GM18909 (cell line): ENCODE measurements at regions not wholly inside any gene's neighbourhood (a gene's known extent, or its start where the extent isn't known, plus 50 kb on each side); places are given as distances from the start of the nearest gene placed in this dataset.
A peak's percentile ranks its signal among the peaks of the same experiment; 100 is the strongest.
"Not testable (repeated sequence)": the region's sequence is repeated elsewhere in the genome, so short reads cannot be mapped to it uniquely, and the experiment has no call there.

Experiments used
- ATAC-seq: cut with Tn5 transposase; IDR thresholded peaks from one replicate; pipeline ENCODE4 v1.9.1; 2021; ENCODE audit warnings: mild to moderate bottlenecking; ENCODE audit not compliant: unreplicated experiment, poor library complexity

DNA sequence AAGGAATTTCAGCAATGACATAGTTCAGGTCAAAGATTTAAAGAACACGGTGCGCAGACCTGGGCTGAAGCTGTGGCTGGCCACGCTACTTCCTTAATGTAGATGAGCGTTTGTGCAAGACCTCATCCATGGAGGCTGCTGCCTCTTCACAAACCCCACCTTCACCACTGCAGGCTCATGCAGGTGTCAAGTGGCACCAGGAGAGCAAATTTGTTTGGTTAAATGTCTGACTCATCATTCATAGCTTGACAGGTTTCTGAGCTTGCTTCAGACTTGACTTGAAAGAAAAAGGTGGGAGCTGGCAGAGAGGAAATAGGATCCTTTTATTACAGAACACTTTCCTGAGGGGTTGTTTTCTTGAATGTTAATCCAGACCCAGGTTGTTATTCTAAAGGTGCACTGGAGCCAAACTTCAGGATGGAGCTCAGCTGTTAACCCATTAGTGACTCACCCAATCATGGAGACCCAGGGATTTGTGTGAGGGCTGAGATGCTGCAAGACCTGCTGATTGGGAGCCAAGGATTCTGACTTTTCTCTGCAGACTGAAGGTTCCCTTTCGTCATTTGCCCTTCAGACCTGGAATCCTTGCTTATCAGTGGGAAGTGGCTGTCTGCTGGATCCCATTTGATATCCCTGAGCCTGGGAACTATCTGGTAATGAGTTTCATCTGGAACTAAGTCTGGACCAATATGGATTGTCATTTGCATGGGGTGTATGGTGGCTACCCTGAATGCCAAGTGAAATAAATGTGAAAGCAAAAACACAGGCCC lies 315.3 kb downstream of the PTTG2 start:
- no peak for ATAC-seq

DNA sequence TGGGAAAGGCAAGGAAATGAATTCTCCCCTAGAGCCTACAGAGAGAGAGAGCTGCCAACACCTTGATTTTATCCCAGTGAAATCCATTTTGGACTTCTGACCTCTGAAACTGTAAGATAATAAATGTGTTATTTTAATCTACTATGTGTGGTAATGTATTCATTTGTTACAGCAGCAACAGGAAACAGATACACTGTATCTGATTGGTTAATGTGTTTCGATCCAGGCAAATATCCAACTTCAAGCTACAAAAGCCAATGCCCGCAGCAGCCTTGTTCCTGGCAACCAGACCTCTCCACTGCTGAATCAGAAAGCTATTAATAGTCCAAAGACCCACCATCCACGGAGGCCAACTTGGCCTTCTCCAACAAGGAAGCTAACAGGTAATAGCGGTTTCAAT lies 318.1 kb downstream of the PTTG2 start:
- no peak for ATAC-seq

DNA sequence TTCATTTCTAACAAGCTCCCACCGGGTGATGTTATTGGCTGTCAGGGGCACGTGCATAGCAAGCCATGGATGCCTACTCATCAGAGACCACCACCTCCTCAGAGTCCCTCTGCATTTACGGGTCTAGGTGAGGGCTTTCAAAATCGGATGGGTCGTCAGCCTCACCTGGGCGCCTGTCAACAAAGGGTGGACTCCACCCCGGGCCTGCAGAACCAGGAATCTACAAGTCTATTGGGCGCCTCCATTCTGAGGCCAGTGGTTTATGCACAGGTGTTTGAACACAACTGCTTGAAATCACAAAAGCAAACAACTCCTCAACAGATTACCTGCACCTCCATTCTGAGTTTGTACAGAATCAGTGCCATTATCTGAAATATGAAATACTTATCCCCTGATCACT lies 318.9 kb downstream of the PTTG2 start:
- no peak for ATAC-seq

DNA sequence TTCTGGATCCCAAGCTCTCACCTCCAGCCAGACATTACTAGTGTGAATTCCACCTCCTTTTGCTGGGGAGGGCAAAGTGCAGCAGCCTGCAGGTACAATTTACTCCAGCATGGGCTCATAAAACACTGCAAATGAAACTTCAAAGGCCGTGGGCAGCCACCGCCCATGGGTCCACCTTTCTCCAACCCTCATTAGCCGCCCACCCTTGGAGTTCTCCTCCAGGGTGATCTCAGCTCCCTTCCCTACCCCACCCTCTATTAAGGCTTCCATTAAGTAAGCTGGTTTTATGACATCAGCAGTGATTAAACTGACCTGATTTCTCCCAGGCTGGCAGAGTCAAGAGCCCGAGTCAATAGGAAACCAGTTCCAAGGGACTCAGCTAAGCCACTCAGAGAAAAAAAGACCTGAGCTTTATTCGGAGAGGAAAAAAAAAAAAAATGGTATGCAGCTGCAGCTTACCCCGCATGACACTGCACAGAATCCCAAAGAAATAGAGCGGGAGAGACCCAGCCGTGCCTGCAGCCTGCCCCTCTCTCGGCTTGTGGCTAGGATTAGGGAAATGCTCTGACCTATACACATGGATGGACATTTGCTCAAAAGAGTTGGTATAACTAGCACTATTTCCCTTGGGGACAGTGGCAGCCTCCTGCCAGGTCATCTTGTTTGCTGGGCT lies 319.6 kb downstream of the PTTG2 start:
- no peak for ATAC-seq

DNA sequence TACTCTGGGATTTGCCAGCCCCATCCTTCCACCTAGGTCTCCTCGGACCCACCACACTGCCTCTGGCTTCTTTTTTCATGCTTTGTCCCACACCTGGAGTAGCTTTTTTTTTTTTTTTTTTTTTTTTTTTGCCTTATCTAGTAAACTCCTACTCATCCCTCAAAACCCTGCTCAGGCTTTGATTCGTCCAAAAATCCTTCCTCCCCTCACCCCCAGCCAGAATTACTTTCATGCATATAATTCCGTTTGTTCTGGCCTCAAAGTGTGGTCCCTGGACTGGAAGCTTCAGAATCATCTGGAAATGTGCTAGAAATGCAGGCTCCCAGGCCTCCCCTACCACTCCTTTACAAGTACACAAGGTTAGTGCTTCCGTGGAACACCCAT lies 320.1 kb downstream of the PTTG2 start:
- no peak for ATAC-seq

DNA sequence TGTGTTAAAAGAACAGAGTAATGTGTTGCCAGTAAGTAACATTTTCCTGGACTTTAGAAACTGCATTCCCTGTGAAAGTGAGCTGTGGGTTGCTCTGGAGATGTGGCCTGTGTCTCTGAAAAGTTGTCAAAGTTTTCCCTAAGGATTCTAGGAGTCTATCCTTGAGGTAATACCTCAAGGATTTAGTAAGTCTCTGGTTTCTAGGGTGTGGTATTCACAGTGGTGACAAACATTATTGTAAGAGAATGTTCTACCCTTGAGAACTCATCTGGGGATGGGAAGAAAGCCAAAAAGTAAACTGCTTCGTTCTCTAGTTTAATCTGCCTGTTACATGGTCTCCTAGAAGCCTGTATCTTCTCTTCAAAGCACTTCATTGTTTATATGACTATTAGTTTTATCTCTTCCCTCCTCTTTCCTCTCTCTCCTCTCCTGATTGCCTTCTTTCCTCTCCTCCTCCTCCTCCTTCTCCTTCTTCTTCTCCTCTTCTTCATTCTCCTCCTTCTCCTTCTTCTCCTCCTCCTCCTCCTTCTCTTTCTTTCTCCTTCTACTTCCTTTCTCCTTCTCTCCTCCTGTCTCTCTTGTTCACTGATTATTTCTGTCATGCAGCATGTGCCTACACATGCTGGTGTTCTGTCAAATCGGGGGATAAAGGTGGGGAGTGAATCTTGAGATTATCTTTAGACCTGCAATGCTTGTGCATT lies 321.3 kb downstream of the PTTG2 start:
- no peak for ATAC-seq

DNA sequence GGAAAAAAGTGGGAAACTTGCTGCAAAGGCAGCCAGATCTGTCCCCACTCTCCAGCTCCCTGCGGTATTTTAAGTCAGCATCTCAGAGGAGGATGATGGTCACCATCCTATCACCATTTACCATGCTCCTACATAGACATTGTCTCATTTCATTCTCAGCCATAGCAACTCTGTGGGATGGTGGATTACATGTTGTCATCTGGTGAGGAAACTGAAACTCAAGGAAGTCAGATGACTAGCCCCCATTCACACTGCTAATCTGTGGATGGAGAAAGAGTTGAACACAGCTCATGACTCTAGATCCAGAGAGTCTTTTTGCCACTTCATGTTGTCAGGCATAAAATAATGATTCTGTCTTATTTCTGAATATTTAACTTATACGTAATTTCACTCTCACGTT lies 323.5 kb downstream of the PTTG2 start:
- ATAC-seq = no peak

DNA sequence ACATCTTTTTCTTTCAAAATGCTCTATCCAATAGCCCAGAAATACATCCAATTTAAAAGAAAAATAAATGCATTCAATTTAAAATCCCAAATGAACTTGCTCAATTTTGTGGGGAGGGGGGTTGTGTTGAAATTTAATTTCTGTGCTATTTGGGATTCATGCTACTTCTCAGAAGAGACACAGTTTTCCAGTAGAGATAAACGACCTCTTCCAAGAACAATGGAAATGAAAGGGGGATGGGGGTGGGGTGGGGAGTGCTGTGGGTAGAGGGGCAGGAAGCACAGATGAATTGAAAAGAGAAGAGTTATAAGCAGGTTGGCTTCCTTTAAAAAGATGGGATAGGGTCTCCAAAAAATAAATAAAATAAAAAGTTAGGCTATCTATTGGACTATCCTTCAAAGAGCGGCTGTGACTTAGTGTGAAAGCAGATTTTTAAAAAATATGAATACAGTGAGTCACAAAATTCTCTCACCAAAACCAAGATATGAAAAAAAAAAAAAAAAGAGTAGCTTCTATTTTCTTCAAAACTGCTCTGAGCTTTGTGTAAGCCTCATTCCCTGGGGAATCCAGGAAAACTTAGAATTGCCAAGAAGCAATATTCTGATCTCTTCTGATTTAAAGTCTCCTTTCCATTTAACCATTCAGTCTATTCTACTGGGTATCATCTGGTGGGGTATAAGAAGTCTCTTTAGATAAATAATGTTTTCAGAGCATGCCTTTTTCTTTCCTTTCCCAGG lies 324.3 kb downstream of the PTTG2 start:
- no peak for ATAC-seq

DNA sequence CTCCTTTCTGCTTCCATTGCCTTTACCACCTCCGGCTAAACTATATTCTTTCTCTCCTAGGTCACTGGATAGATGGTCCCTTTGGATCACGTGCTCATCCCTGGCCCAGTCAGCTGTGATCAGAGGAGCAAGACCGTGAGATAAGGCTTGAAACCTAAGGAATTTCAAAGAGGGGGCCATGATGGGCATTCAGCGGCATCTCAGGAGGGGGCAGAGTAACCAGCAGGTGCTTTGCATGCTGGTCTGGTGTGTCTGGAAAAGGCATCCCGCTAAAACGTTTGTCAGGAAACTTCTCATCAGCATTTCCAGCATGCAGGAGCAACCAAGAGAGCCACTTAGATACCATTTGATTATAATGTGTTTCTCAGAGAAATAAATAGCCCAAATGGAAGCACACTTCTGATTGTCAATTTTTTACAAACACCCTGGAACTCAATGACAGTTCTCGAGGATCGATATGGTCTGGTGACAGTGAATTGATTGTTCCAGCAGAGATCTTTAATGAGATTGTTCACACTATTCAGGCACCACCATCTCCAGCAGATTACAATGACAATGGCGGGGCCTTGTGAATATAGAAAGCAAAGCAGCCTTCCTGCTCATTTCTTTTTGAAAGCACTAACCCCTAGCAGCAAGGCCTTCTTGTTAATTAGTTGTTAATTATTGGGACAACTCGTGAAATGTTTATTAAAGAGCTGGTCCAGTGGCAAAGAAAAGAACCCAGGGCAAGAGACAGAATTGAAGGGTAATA lies 327.1 kb downstream of the PTTG2 start:
- ATAC-seq = no peak

DNA sequence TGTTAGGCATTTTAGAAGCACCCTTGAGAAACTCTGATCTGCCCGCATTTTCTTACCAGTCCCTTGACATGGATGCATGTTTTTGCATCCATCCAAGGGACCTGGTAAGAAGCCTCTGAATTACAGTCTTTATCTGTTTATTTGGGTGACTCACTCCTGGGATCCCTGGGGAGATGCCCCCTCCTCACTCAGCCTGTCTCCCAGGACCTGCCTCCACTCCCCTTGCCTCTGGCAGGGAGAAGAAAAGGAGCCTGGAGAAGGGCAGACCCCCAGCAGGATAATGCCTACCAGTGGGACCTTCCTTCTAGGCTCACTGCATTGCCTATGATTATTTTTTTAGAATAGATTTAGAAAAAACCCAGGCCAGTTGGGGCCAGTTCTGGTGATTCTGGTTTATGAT lies 329.4 kb downstream of the PTTG2 start:
- ATAC-seq = no peak

DNA sequence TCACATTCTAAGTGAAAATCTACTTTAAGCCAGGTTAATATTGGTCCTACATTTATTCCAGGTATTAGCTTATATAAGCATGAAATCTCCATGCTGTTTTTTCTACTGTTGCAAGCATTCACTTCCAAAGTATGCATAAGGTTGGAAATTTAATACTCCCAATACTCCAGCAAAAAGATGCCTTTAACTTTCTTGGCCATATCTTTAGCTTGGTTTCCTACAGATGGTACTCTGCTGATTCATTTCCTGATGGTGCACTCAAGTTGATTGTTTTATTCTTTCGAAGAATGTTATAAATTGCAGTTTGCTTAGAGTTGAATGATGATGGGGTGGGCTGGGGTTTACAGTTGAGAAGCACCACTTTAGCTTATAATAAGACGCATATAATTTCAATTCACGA lies 330.2 kb downstream of the PTTG2 start:
- ATAC-seq = no peak

DNA sequence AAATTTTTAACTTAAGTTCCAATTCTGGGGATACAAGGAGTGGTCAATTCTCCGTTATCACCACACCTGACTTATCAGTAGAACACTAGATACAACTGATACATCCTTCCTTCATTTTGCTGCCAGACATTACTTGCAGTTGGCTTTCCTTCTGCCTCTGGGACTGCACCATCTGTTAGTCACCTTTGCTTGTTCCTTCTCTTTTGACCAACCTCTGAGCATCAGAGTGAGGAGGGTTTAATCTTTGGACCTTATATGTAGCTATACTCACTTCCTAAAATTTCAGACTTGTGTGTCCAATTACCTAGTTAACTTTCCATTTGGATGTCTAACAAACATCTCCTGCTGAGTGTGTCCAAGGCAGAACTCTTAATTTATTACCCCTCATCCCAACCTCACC lies 330.7 kb downstream of the PTTG2 start:
- ATAC-seq = no peak

DNA sequence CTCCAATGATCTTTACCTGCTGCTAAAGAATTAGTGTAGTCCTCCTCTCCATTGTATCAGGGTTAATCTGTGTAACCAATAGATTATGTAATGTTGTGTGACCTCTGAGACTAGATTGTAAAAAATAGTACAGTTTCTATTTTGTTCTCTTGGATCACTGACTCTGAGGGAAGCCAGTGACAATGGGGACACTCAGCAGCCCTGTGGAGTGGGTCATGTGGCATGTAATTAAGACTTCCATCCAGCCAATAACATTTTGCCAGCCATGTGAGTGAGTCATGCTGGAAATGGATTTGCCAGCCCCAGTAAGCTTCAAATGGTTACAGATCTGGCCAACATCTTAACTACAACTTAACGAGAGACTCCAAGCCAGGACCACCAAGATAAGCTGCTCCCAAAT lies 332.3 kb downstream of the PTTG2 start:
- ATAC-seq = no peak

DNA sequence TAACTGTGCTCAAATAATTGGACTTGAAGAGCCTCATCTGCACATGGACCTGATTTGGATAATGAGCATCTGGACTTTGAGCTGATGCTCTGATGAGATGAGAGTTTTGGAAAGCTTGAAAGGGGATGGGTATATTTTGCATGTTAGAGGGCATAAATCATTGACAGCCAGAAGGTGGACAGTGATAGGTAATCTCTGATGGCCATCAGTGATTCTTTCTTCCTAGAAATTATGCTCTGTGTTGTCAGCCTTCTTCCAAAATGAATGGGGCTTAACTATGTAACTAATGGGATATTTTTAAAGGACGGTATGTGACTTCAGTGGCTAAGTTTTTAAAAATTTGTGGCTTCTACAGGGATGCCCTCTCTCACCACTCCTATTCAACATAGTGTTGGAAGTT lies 334.0 kb downstream of the PTTG2 start:
- no peak for ATAC-seq

DNA sequence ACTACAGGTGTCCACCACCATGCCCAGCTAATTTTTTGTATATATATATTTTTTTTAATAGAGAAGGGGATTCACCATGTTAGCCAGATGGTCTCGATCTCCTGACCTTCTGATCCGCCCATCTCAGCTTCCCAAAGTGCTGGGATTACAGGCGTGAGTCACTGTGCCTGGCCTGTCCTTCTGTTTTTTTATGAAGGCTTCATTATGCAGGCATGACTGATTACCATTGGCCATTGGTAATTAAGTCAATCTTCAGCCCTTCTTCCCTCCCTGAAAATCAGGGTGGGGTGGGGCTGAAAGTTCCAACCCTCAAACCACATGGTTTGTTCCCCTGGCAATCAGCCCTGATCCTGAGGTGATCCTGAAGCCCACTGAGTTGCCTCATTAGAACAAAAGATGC lies 336.9 kb downstream of the PTTG2 start:
- ATAC-seq = no peak

DNA sequence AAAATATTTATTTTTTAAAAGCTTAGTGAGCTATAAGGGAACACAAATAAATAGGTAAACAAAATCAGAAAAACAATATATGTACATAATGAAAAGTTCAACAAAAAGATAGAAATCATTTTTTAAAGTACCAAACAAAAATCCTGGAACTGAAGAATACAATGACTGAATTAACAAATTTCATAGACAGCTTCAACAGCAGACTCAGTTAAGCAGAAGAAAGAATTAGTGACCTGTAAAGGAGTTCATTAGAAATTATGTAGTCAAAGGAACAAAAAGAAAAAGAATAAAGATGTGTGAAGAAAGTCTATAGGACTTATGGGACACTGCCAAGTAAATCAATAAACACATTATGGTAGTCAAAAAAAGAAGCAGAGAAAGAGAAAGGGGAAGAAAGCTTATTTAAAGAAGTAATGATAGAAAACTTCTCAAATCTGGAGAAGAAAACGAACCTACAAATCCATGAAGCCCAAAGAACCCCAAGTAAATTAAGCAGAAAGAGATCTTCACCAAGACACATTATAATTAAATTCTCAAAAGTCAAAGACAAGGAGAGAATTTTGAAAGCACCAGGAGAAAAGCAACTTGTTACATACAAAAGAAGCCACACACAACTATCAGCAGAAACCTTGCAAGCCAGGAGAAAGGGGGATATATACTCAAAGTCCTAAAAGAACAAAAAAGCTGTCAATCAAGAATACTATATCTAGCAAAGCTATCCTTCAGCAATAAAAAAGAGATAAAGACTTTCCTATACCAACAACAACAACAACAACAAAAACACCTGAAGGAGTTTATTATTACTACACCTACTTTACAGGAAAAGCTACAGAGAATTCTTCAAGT lies 338.9 kb downstream of the PTTG2 start:
- ATAC-seq = no peak

DNA sequence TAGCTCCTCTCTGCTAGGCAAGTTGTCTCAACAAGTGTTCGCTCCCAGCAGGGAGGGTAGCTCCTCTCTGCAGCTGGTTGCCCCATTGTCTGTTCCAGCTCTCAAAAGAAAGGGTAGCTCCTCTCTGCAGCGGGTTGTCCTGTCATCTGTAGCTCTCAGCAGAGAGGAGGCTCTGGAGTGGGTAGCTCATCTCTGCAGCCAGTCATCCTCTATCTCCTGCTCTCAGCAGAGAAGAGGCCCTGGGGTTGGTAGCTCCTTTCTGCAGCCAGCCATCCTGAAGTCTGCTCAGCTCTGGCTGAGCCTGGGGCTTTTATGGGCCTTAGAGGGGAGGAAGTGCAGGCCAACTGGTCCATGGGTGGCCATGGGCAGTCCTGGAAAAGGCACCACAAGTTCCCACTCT lies 342.7 kb downstream of the PTTG2 start:
- ATAC-seq = no peak

DNA sequence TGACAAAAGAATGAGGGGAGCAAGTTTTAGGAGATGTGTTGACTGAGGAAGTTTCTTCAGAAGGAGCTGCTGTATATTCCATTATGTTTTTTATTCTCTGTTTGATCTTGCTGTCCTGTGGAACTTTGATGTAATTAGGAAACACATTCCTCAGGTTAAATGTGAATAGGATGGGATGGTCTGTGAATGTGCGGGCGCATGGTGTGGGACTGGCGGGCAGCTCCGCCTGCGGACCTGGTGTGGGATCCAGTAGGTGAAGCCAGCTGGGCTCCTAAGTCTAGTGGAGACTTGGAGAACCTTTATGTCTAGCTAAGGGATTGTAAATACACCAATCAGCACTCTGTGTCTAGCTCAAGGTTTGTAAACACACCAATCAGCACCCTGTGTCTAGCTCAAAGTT lies 344.3 kb downstream of the PTTG2 start:
- not testable (repeated sequence) for ATAC-seq

DNA sequence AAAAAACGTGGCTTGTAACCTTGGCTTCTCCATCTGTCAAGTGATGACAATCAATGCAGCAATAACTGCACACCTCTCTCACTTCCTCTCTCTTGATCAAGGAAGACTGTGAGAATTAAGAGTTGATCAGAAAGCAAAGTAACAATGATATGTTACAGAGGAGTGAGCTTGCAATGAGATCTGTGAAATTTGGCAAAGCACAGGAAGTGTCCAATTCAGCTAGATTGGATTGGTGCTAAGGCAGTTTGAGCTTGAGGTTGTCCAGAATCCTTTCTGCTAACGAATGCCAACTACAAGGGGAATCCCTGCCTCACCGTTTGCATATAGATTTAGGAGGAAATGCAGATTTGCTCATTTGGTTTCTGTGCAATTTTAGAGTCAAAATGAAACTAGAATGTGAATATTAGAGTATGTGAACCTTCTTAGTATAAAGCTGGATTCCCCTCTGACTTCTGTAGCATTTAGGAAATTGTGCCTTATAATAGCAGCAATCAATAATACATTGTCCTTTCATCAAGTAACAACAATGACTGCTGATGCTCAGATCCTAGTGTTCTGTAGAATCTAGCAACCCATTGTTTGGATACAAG lies 346.4 kb downstream of the PTTG2 start:
- peak; percentile 63 for ATAC-seq
